Left ventricle myocardium inferior (tissue), 1 donor: ENCODE measurements at regions not wholly inside any gene's neighbourhood (a gene's known extent, or its start where the extent isn't known, plus 50 kb on each side); places are given as distances from the start of the nearest gene placed in this dataset.

Experiments
- DNase-seq: peaks from one replicate; pipeline ENCODE4 v3.0.0-alpha.2; 2020
- H3K27ac ChIP-seq: fragments of 200-600 bp; replicated peaks from 2 replicates; pipeline ENCODE4 v1.8.0; 2021
- H3K27me3 ChIP-seq: fragments of 200-600 bp; 2 replicates; pipeline ENCODE4 v1.8.0; 2021; ENCODE audit warnings: low read depth
- H3K36me3 ChIP-seq: fragments of 200-600 bp; 2 replicates; pipeline ENCODE4 v1.8.0; 2021
- H3K4me1 ChIP-seq: fragments of 200-600 bp; 2 replicates; pipeline ENCODE4 v1.8.0; 2021
- H3K4me3 ChIP-seq: fragments of 200-600 bp; 2 replicates; pipeline ENCODE4 v1.8.0; 2021; ENCODE audit warnings: mild to moderate bottlenecking, moderate library complexity
- H3K9me3 ChIP-seq: fragments of 200-600 bp; replicated peaks from 2 replicates; pipeline ENCODE4 v1.8.0; 2021
- CTCF ChIP-seq: fragments of 200-600 bp; IDR thresholded peaks from 2 replicates; pipeline ENCODE4 v1.8.0; 2021; ENCODE audit warnings: antibody characterized with exemption, mild to moderate bottlenecking, borderline replicate concordance
- intact Hi-C: fragments of 100-400 bp; cut with micrococcal nuclease; formaldehyde crosslinking; loops from one replicate; pipeline ENCODE4 v1.11.0; 2022
- donor health status: DM: no; HTN: yes; CAD: no; lungs with severe emphysema.

GRCh38 chr9:80893190-80893589 is 796.2 kb downstream of the TLE1 start:
- Histone ChIP-seq H3K27ac (no peak overlapping the region), H3K4me1 (no peaks in the 10 kb centered on the region), H3K4me3 (no peak overlapping the region), H3K36me3 (no peaks in the 10 kb centered on the region), H3K27me3 (no peaks in the 10 kb centered on the region), H3K9me3 (peaks cover 23% of the 10 kb centered on the region)
- no peak for TF ChIP-seq CTCF
- no peak for DNase-seq
- intact Hi-C loops = no loop called here

- Histone ChIP-seq H3K4me1 (no peaks in the 10 kb centered on the region), H3K4me3 (no peak overlapping the region), H3K27ac (no peak overlapping the region), H3K36me3 (no peaks in the 10 kb centered on the region), H3K9me3 (peaks cover 23% of the 10 kb centered on the region), H3K27me3 (no peaks in the 10 kb centered on the region)
- DNase-seq = no peak
- intact Hi-C loops = no loop called here
- TF ChIP-seq CTCF = no peak
Measured at GRCh38 chr9:80892703-80893102, 796.6 kb downstream of the TLE1 start.

- H3K4me1 ChIP-seq = no peaks in the 10 kb centered on the region
- H3K27me3 ChIP-seq = no peaks in the 10 kb centered on the region
- peaks cover 12% of the 10 kb centered on the region for H3K9me3 ChIP-seq
- DNase-seq = no peak
- no peaks in the 10 kb centered on the region for H3K36me3 ChIP-seq
- TF ChIP-seq CTCF = no peak
- no peak overlapping the region for H3K27ac ChIP-seq
- no peak overlapping the region for H3K4me3 ChIP-seq
- intact Hi-C loops = no loop called here
Measured at GRCh38 chr9:80890124-80890523, 799.2 kb downstream of the TLE1 start.

GRCh38 chr9:80885894-80886293 is 803.5 kb downstream of the TLE1 start:
- no peaks in the 10 kb centered on the region for H3K9me3 ChIP-seq
- no peak for TF ChIP-seq CTCF
- intact Hi-C loops = no loop called here
- no peak overlapping the region for H3K4me3 ChIP-seq
- no peaks in the 10 kb centered on the region for H3K36me3 ChIP-seq
- H3K27ac ChIP-seq = no peak overlapping the region
- no peaks in the 10 kb centered on the region for H3K4me1 ChIP-seq
- no peaks in the 10 kb centered on the region for H3K27me3 ChIP-seq
- DNase-seq = no peak

- DNase-seq = no peak
- Histone ChIP-seq H3K36me3 (no peaks in the 10 kb centered on the region), H3K9me3 (no peaks in the 10 kb centered on the region), H3K27me3 (no peaks in the 10 kb centered on the region), H3K4me3 (no peak overlapping the region), H3K27ac (no peak overlapping the region), H3K4me1 (no peaks in the 10 kb centered on the region)
- intact Hi-C loops = no loop called here
- no peak for TF ChIP-seq CTCF
Measured at GRCh38 chr9:80883826-80884579, 805.3 kb downstream of the TLE1 start.
